Neural progenitor cell (in vitro differentiated cells): ENCODE measurements at regions not wholly inside any gene's neighbourhood (a gene's known extent, or its start where the extent isn't known, plus 50 kb on each side); places are given as distances from the start of the nearest gene placed in this dataset.

Experiments
- CTCF ChIP-seq: fragments of 200-600 bp; sonication (generic); IDR thresholded peaks from 2 replicates; pipeline ENCODE4 v1.5.1; 2017; ENCODE audit warnings: antibody characterized with exemption, mild to moderate bottlenecking
- EZH2phosphoT487 ChIP-seq: fragments of 200-600 bp; sonication (generic); IDR thresholded peaks from 2 replicates; pipeline ENCODE4 v1.6.1; 2017; ENCODE audit warnings: antibody characterized with exemption

- no peak for TF ChIP-seq CTCF
- TF ChIP-seq EZH2phosphoT487 = no peak
These were observed 644.1 kb downstream of the UTRN start for GRCh38 chr6:144929262-144929661.
